ENCODE measurements at regions not wholly inside any gene's neighbourhood (a gene's known extent, or its start where the extent isn't known, plus 50 kb on each side); places are given as distances from the start of the nearest gene placed in this dataset.

- TF ChIP-seq, protein P1, sequence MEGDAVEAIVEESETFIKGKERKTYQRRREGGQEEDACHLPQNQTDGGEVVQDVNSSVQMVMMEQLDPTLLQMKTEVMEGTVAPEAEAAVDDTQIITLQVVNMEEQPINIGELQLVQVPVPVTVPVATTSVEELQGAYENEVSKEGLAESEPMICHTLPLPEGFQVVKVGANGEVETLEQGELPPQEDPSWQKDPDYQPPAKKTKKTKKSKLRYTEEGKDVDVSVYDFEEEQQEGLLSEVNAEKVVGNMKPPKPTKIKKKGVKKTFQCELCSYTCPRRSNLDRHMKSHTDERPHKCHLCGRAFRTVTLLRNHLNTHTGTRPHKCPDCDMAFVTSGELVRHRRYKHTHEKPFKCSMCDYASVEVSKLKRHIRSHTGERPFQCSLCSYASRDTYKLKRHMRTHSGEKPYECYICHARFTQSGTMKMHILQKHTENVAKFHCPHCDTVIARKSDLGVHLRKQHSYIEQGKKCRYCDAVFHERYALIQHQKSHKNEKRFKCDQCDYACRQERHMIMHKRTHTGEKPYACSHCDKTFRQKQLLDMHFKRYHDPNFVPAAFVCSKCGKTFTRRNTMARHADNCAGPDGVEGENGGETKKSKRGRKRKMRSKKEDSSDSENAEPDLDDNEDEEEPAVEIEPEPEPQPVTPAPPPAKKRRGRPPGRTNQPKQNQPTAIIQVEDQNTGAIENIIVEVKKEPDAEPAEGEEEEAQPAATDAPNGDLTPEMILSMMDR (IDR thresholded peaks at IDR 0.05): no peak
- no peak for TF ChIP-seq POLR2AphosphoS5 (IDR thresholded peaks at IDR 0.05)
These were observed 266.0 kb downstream of the ALG10 start for GRCh38 chr12:34287986-34288962.
